ENCODE measurements at regions not wholly inside any gene's neighbourhood (a gene's known extent, or its start where the extent isn't known, plus 50 kb on each side); places are given as distances from the start of the nearest gene placed in this dataset.

- TF ChIP-seq ATF2 (IDR thresholded peaks at IDR 0.05; ENCODE audit: low read length): no peak
Observed at GRCh38 chr2:105607920-105608504, 136.7 kb upstream of the NCK2 start (continued).
